Renal cortical epithelial cell (primary cell): ENCODE measurements at regions not wholly inside any gene's neighbourhood (a gene's known extent, or its start where the extent isn't known, plus 50 kb on each side); places are given as distances from the start of the nearest gene placed in this dataset.

Experiments
- DNase-seq: peaks from one replicate; pipeline ENCODE4 v3.0.0-alpha.2; 2011; ENCODE audit warnings: low read depth

DNA sequence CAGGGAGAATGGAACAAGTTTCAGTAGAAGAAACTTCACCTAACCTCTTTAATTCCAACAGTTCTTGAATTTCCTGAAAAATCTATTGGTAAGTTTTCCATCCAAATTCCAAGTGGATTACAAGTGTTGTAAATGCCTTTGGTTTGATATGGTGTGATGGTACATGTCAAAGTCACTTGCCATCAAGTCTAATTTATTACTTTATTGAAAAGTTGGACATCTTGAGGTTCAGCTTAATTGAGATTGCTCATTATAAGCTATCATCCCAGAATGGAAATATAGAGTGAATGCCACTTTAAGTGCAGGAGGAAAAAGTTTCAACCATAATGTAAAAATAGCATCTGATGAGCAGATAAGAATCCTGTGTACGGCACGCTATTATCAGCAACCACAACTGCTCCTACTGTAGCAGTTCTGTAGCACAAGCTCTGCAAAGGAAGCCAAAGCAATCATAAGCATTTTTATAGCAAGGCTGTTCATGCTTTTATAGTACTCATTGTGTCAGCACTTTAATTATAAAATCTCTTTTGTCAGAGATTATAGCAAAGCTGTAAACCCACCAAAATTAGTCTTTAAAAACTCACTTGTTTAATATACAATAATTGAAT lies 991.8 kb upstream of the PHF14 start:
- DNase-seq = no peak

GRCh38 chr7:9983048-9983447 lies 990.6 kb upstream of the PHF14 start:
- DNase-seq = no peak

DNA sequence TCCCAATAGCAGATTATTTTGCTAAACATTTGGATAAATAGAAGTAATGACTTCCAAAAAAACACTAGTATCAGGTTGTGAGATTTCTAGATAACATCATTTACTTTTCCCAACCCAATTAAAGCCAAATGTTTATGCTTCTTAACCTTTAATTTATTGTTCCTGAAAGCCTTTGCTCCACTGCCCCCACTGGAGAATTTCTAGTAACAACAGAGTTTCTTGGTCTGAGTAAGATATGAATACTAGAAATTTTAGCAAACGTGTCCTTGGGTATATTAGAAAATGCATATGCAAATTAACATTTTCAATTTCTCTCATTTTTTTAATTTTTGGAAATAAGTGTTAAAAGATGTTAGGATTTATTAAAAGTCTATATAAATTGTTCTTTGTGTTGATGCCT lies 958.0 kb upstream of the PHF14 start:
- DNase-seq = no peak

- no peak for DNase-seq
Measured at GRCh38 chr7:10022480-10022879, 951.2 kb upstream of the PHF14 start.

DNA sequence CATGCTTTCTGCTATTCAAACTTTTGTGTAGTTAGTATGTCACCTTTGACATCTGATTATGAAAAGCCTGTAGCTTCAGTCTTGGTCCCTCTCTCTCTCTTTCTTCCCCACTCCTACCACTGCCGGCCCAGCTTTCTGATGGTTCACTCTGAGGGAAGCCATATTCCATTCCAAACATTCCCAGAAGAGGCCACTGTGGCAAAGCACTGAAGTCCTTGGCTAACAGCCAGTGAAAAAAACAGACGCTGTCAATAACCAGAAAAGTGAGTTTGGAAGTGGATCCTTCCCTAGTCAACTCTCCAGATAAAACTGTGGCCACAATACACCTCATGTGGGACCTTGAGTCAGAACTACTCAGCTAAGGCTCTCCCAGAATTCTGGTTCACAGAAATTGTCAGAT lies 950.7 kb upstream of the PHF14 start:
- peak; percentile 1 for DNase-seq

DNA sequence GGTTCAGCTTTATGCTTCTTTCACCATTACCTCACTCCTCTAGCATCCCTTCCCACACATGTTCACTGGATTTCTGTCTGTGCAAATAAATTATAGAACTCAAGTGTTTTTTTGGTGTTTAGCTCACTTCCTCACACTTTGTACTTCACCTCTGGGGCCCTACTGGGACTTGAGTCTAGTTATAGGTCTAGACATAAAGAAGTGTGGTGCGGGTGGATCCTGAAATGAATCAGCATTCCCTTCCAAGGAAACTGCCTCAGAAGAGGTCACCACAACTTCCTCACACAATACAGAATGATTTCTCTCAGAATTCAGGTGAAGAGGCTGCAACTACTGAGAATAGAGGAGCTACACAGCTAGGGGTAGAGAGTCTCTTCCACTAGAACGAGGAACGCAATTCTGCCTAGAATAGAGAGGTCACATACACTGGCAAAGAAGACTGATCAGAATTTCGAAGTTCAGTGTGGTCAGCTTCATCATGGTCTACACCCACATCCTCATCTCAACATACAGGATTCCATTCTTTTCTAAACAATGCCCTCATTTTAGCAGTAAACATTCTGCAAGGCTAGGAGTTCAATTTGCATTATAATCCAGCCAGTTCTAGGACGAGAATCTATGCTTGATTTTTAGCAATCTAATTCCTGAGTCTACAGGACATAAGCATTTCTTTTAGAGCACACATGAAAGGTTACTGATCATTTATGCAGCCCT lies 938.7 kb upstream of the PHF14 start:
- DNase-seq = no peak

GRCh38 chr7:10036693-10037092 lies 937.0 kb upstream of the PHF14 start:
- no peak for DNase-seq

- no peak for DNase-seq
Measured at GRCh38 chr7:10038351-10038750, 935.3 kb upstream of the PHF14 start.

DNA sequence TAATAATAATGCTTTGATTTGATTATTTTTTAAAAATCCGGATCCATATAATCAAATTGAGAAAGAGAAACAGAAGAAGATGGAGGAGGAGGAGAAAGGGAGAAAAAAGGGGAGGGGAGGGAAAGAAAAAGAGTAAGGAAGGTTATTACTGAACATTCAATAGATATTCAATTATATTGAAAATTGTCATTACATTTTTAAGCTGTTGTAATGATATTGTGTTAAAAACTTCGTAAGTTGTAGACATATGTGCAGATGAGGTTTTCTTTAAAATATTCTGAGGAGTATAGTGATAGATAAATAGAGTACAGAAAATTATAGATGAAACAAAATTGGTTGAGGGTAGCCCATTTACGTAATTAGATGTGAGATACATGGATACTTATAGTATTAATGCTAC lies 933.0 kb upstream of the PHF14 start:
- DNase-seq = no peak

GRCh38 chr7:10070899-10071298 lies 902.8 kb upstream of the PHF14 start:
- DNase-seq = no peak

GRCh38 chr7:10075866-10076265 lies 897.8 kb upstream of the PHF14 start:
- DNase-seq = no peak

DNA sequence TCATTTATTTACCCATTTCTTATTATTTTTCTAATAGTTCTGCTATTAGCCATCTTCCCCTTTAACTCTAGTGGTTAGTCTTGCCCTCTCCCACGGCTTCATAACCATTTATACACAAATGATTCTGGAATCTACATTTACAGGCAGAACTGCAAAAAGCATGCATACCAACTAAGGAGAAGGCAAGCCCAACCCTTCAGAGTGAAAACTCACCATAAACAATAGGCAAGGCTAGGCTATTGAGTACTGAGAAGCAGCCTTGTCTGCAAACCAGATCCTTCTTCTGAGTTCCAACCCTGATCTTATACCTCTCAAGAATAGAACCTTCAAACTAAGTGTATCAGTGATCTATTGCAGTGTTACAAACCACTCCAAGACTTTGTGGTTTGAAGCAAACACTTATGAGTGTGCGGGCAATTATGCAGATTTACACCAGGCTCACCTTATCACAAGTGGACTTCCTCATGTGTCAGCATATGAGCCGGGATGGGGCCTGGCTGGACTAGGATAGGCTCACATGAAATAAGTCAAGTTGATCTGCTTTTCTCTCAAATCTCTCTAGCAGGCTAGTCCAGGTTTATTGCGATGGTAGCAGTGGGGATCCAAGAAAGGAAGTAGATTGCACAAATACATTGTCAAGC lies 896.9 kb upstream of the PHF14 start:
- DNase-seq = no peak

GRCh38 chr7:10079572-10079971 lies 894.1 kb upstream of the PHF14 start:
- no peak for DNase-seq

GRCh38 chr7:10082896-10083295 lies 890.8 kb upstream of the PHF14 start:
- DNase-seq = no peak

DNA sequence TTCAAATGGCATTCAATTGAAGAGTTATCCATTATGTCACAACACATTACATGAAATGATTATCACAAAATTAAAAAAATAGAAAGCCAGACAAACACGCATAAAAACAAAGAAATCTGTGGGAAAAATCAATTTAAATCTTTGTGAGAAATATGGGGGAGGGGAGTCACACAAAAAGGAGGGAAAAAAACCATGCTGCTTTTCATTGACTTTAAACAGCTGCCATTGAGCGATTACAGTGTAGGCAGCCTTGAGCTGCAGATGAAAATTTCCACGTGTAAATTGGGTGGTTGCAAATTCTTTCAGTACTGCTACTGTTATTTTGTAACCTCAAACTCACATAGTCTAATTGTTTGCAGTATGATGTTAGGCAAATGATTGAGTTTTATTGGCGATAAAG lies 889.9 kb upstream of the PHF14 start:
- no peak for DNase-seq

DNA sequence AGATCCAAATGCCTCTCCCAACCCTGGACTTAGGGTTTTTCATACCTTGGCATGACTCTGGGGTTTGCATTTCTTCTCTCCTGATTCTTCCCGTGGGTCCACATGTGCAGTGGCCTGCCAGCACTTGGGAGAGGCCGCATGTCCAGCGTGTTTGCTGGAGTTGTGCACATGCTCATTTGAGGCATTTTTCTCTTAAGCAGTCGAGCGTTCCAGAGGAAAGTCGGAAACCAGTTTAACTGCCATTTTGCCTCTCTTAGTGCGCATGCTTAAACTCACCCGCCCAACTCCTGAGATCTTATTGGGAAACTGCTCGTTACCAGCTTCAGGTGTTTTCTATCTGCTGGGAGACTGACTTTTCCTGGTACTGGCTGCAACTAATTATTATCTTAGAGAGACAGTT lies 888.4 kb upstream of the PHF14 start:
- DNase-seq = no peak

DNA sequence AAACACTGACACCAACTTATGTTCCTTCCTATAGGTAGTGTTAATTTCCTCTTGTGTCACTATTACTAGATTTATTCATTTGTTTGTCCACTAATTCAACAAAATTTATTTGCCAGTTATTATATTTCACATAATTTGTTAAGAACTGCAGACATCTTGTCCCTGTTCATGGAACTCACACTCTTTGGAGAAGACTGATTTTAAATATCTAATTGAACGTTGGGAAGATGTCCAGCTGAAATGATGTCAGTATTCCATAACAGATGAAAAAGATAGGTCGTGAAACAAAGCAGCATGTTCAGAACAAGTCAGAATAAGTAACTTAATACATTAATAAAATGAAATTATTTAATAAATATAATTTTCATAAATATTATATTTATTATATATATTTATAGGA lies 873.1 kb upstream of the PHF14 start:
- no peak for DNase-seq

DNA sequence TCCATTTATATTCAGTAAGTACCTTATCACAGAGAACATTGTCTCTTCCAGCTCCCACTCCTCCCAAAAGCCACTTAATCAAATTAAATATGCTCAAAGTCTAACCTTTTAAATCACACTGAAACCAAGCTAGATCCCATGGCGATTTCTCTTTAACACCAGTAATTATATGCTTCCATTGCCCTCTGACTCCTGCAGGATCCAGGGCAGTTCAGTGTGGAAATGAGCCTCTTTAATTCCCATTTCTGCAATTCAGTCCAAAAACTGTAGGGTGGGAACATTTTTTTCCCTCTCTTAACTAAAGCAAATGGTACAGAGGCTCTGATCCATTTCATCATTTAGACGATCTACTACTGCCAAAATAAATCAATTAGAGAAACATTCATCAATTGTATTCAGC lies 872.3 kb upstream of the PHF14 start:
- no peak for DNase-seq

DNA sequence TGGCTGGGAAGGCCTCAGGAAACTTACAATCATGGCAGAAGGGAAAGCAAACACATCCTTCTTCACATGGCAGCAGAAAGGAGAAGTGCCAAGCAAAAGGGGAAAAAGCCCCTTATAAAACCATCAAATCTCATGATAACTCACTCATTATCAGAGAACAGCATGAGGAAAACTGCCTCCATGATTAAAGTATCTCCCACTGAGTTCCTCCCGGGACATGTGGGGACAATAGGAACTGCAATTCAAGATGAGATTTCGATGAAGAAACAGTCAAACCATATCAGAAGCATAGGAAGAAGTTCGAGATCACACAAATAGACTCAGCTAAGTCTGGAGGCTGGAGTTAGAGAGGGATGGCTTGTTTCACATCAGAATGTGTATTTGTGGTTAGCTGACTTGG lies 869.4 kb upstream of the PHF14 start:
- DNase-seq = no peak

DNA sequence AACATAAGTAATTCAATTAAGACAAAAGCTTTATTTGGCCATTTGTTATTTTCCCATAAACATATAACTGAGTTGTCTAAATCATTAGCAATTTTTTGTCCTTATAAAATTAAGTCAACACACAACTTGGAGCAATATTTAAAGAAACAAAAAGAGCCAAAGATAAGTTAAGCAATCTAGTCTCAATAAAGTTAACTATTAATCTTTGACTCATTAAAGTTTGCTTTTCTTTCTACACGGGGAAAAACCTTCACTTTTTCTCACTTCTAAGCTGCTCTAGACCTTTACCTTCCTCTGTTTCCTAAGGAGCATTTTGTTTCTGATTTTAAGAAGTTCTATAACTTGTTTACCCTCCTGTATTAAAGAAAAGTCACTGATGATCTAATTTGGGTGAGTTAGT lies 867.1 kb upstream of the PHF14 start:
- peak; percentile 47 for DNase-seq

DNA sequence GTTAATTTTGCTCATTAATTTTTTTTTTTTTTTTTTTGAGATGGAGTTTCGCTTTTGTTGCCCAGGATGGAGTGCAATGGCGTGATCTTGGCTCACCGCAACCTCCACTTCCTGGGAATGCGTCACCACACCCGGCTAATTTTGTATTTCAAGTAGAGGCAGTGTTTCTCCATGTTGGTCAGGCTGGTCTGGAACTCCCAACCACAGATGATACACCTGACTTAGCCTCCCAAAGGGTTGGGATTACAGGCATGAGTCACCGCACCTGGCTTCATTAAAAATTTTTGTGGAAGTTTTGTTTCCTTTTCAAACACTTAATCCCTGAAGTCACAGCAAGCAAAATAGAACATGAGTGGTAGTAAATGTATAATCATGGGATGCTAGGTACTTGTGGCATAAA lies 857.2 kb upstream of the PHF14 start:
- DNase-seq = no peak

GRCh38 chr7:10117815-10118214 lies 855.9 kb upstream of the PHF14 start:
- DNase-seq = no peak

- no peak for DNase-seq
Measured at GRCh38 chr7:10120936-10121335, 852.7 kb upstream of the PHF14 start.

DNA sequence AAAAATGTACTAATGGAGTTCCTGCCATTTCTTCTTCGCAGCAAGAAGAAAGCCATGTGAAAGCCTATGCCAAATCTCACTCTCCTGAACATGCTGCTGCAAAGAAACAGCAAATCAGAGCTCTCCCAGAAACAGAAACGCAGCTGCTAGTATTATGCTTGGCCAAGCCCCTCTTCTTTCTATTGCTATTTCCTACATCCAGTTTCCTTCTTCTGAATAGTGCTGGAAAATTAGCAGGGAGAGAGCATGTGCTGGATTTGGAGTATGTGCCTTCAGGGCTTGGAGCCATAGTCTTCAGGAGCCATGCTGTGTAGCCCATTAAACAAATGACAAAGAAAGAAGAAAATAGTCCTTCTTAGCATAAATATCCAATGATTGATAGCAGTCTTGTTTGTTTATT lies 852.0 kb upstream of the PHF14 start:
- no peak for DNase-seq
